IMR-90 (cell line): ENCODE measurements at regions not wholly inside any gene's neighbourhood (a gene's known extent, or its start where the extent isn't known, plus 50 kb on each side); places are given as distances from the start of the nearest gene placed in this dataset.
"Not testable (repeated sequence)": the region's sequence is repeated elsewhere in the genome, so short reads cannot be mapped to it uniquely, and the experiment has no call there.

ENCODE experiments used
- BHLHE40 ChIP-seq: fragments of 150-350 bp; IDR thresholded peaks from 2 replicates; pipeline ENCODE4 v1.6.1; 2016; ENCODE audit warnings: mild to moderate bottlenecking, low read depth, low read length
- CTCF ChIP-seq: conservative IDR thresholded peaks from 2 replicates; pipeline ENCODE4 v1.5.1; 2012; ENCODE audit warnings: mild to moderate bottlenecking, low read depth, low read length, improper control_type of control experiment
- MAFK ChIP-seq: IDR thresholded peaks from 2 replicates; pipeline ENCODE4 v1.6.1; 2012; ENCODE audit warnings: low read depth, low read length, improper control_type of control experiment
- MXI1 ChIP-seq: IDR thresholded peaks from 2 replicates; pipeline ENCODE4 v1.6.1; 2012; ENCODE audit warnings: low read depth, mild to moderate bottlenecking, low read length, moderate library complexity, borderline replicate concordance
- POLR2A ChIP-seq: IDR thresholded peaks from 2 replicates; pipeline ENCODE4 v1.6.1; 2012; ENCODE audit warnings: mild to moderate bottlenecking, low read depth, low read length
- RFX5 ChIP-seq: IDR thresholded peaks from 2 replicates; pipeline ENCODE4 v1.8.0; 2012; ENCODE audit warnings: low read depth, mild to moderate bottlenecking, low read length, moderate library complexity
- USF2 ChIP-seq: fragments of 150-350 bp; IDR thresholded peaks from 2 replicates; pipeline ENCODE4 v1.6.1; 2017; ENCODE audit warnings: mild to moderate bottlenecking, antibody characterized with exemption, low read length, low read depth

GRCh38 chr2:49692022-49692421 is 537.7 kb upstream of the FSHR start:
- not testable (repeated sequence) for TF ChIP-seq CTCF, MXI1, USF2, POLR2A, RFX5, MAFK, BHLHE40
